NB4 (cell line): ENCODE measurements at regions not wholly inside any gene's neighbourhood (a gene's known extent, or its start where the extent isn't known, plus 50 kb on each side); places are given as distances from the start of the nearest gene placed in this dataset.

Experiments used
- MYC ChIP-seq: IDR thresholded peaks from 2 replicates; pipeline ENCODE4 v1.6.1; 2011; ENCODE audit warnings: low read depth, low read length
- POLR2A ChIP-seq: IDR thresholded peaks from 2 replicates; pipeline ENCODE4 v1.6.1; 2011; ENCODE audit warnings: mild to moderate bottlenecking; ENCODE audit not compliant: insufficient read length; ENCODE audit errors: extremely low read depth
- TF ChIP-seq, protein P1 (sequence below): IDR thresholded peaks from one replicate; pipeline ENCODE4 v1.5.1; 2012; ENCODE audit warnings: low read depth, low read length
- TF ChIP-seq, protein P2 (sequence below): IDR thresholded peaks from 2 replicates; pipeline ENCODE4 v1.6.1; 2011; ENCODE audit warnings: low read depth, low read length

DNA sequence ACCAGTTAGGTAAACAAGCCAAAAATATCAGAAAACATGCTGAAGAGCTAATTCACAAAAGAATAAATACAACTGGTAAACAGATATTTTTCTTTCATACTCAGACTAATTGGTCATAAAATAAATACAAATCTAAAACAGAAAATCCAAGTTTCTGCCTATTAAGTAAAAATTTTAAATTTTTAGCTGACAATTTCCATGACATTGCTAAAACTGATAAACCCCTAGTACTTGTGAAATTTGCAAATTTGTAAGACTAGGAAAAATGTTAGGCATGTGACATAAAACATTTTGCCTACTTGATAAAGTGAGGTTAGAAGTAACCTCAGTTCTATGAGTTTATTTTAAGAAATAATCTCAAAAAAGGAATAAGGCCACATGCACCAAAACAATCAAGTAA is 356.1 kb downstream of the LRATD1 start:
- TF ChIP-seq, protein P1, sequence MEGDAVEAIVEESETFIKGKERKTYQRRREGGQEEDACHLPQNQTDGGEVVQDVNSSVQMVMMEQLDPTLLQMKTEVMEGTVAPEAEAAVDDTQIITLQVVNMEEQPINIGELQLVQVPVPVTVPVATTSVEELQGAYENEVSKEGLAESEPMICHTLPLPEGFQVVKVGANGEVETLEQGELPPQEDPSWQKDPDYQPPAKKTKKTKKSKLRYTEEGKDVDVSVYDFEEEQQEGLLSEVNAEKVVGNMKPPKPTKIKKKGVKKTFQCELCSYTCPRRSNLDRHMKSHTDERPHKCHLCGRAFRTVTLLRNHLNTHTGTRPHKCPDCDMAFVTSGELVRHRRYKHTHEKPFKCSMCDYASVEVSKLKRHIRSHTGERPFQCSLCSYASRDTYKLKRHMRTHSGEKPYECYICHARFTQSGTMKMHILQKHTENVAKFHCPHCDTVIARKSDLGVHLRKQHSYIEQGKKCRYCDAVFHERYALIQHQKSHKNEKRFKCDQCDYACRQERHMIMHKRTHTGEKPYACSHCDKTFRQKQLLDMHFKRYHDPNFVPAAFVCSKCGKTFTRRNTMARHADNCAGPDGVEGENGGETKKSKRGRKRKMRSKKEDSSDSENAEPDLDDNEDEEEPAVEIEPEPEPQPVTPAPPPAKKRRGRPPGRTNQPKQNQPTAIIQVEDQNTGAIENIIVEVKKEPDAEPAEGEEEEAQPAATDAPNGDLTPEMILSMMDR = no peak
- TF ChIP-seq, protein P2, sequence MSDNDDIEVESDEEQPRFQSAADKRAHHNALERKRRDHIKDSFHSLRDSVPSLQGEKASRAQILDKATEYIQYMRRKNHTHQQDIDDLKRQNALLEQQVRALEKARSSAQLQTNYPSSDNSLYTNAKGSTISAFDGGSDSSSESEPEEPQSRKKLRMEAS = no peak
- TF ChIP-seq MYC (no peak), POLR2A (no peak)
